ENCODE measurements at regions not wholly inside any gene's neighbourhood (a gene's known extent, or its start where the extent isn't known, plus 50 kb on each side); places are given as distances from the start of the nearest gene placed in this dataset.

GRCh38 chr9:119955276-119955675 is 586.0 kb upstream of the BRINP1 start:
- Histone ChIP-seq H3K4me1 (ENCODE audit: control insufficient read depth, insufficient read depth, low read depth, low read length) (no peaks in the 10 kb centered on the region), H3K23ac (ENCODE audit: low read length in 2 of 2) (no peak overlapping the region), H2AFZ (ENCODE audit: low read depth, low read length) (no peak overlapping the region), H3K36me3 (ENCODE audit: control insufficient read depth in 1 of 2, insufficient read depth in 2 of 2, low read depth in 1 of 2, low read length in 2 of 2) (no peaks in the 10 kb centered on the region), H3K27me3 (ENCODE audit: control insufficient read depth in 1 of 2, insufficient read depth in 1 of 2, low read length in 2 of 2) (peaks cover 3 to 4% of the 10 kb centered on the region in 2 experiments), H4K8ac (ENCODE audit: low read length) (no peak overlapping the region), H2AK5ac (ENCODE audit: low read length, severe bottlenecking) (no peak overlapping the region), H2BK120ac (ENCODE audit: low read depth, low read length) (no peak overlapping the region), H2BK12ac (ENCODE audit: low read length in 2 of 2) (no peak overlapping the region), H3K18ac (ENCODE audit: low read depth in 1 of 2, low read length in 2 of 2) (no peak overlapping the region), H3K4me2 (ENCODE audit: low read length, poor library complexity, severe bottlenecking) (no peak overlapping the region), H3K27ac (ENCODE audit: low read length, poor library complexity, severe bottlenecking) (no peak overlapping the region), H3K14ac (ENCODE audit: low read length in 2 of 2) (no peak overlapping the region), H2BK5ac (ENCODE audit: low read depth, low read length, poor library complexity, severe bottlenecking) (no peak overlapping the region), H3K4ac (ENCODE audit: low read depth in 1 of 2, low read length in 2 of 2) (no peak overlapping the region), H3K9me3 (ENCODE audit: control insufficient read depth, low read length) (no peaks in the 10 kb centered on the region), H4K91ac (ENCODE audit: low read length) (no peak overlapping the region), H2BK15ac (ENCODE audit: low read depth, poor library complexity, severe bottlenecking) (no peak overlapping the region), H3K9ac (ENCODE audit: low read length) (peak overlapping the region; percentile 30), H3K79me1 (replicated peaks; ENCODE audit: low read length, poor library complexity, severe bottlenecking) (no peaks in the 10 kb centered on the region), H3K4me3 (ENCODE audit: insufficient read depth in 1 of 2, low read depth in 1 of 2, low read length in 2 of 2) (peak overlapping the region in 1 of 2 experiments; percentile 50)
- no peak for DNase-seq
- no CpG with 5 or more reads among the region's 3 CpGs for WGBS

- Histone ChIP-seq H3K79me1 (replicated peaks; ENCODE audit: low read length, poor library complexity, severe bottlenecking) (no peaks in the 10 kb centered on the region), H2BK15ac (ENCODE audit: low read depth, poor library complexity, severe bottlenecking) (no peak overlapping the region), H3K36me3 (ENCODE audit: control insufficient read depth in 1 of 2, insufficient read depth in 2 of 2, low read depth in 1 of 2, low read length in 2 of 2) (no peaks in the 10 kb centered on the region), H3K27me3 (ENCODE audit: control insufficient read depth in 1 of 2, insufficient read depth in 1 of 2, low read length in 2 of 2) (peaks cover 3 to 4% of the 10 kb centered on the region in 2 experiments), H3K4me3 (ENCODE audit: insufficient read depth in 1 of 2, low read depth in 1 of 2, low read length in 2 of 2) (peak overlapping the region in 1 of 2 experiments; percentile 19), H3K4me2 (ENCODE audit: low read length, poor library complexity, severe bottlenecking) (no peak overlapping the region), H3K23ac (ENCODE audit: low read length in 2 of 2) (no peak overlapping the region), H2BK120ac (ENCODE audit: low read depth, low read length) (no peak overlapping the region), H3K27ac (ENCODE audit: low read length, poor library complexity, severe bottlenecking) (no peak overlapping the region), H2AFZ (ENCODE audit: low read depth, low read length) (no peak overlapping the region), H2BK12ac (ENCODE audit: low read length in 2 of 2) (no peak overlapping the region), H2BK5ac (ENCODE audit: low read depth, low read length, poor library complexity, severe bottlenecking) (no peak overlapping the region), H3K9me3 (ENCODE audit: control insufficient read depth, low read length) (no peaks in the 10 kb centered on the region), H3K4me1 (ENCODE audit: control insufficient read depth, insufficient read depth, low read depth, low read length) (no peaks in the 10 kb centered on the region), H3K4ac (ENCODE audit: low read depth in 1 of 2, low read length in 2 of 2) (no peak overlapping the region), H3K9ac (ENCODE audit: low read length) (peak overlapping the region; percentile 39), H2AK5ac (ENCODE audit: low read length, severe bottlenecking) (no peak overlapping the region), H3K14ac (ENCODE audit: low read length in 2 of 2) (no peak overlapping the region), H4K91ac (ENCODE audit: low read length) (no peak overlapping the region), H3K18ac (ENCODE audit: low read depth in 1 of 2, low read length in 2 of 2) (no peak overlapping the region), H4K8ac (ENCODE audit: low read length) (no peak overlapping the region)
- WGBS: 80% methylated on average over 2 of the region's 3 CpGs
- DNase-seq: no peak
These were observed 582.4 kb upstream of the BRINP1 start for GRCh38 chr9:119951591-119951990.

DNA sequence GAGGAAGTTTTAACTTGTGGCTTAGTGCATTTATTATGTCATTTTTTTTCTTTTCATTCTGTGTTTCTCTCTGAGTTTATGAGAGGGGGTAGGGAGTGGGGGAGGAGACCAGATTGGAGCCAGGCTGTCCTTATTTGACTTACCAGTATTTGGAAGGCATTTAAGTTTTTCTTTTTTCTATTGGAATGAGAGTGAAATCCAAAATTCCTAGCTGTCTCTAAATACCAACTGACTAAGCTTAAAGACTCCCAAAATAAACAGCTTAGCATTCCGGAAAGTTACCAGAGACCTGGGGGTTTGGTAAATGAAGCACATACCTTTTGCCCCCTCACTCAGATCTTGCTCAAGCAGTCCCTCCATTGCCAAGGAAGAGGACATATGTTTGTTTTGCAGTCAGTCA is 581.9 kb upstream of the BRINP1 start:
- Histone ChIP-seq H3K4me1 (ENCODE audit: control insufficient read depth, insufficient read depth, low read depth, low read length) (no peaks in the 10 kb centered on the region), H3K79me1 (replicated peaks; ENCODE audit: low read length, poor library complexity, severe bottlenecking) (no peaks in the 10 kb centered on the region), H3K27ac (ENCODE audit: low read length, poor library complexity, severe bottlenecking) (no peak overlapping the region), H3K14ac (ENCODE audit: low read length in 2 of 2) (no peak overlapping the region), H2BK15ac (ENCODE audit: low read depth, poor library complexity, severe bottlenecking) (no peak overlapping the region), H4K8ac (ENCODE audit: low read length) (no peak overlapping the region), H3K9me3 (ENCODE audit: control insufficient read depth, low read length) (no peaks in the 10 kb centered on the region), H3K4me3 (ENCODE audit: insufficient read depth in 1 of 2, low read depth in 1 of 2, low read length in 2 of 2) (peak overlapping the region in 1 of 2 experiments; percentile 19), H2AFZ (ENCODE audit: low read depth, low read length) (no peak overlapping the region), H3K23ac (ENCODE audit: low read length in 2 of 2) (no peak overlapping the region), H3K4me2 (ENCODE audit: low read length, poor library complexity, severe bottlenecking) (no peak overlapping the region), H3K18ac (ENCODE audit: low read depth in 1 of 2, low read length in 2 of 2) (no peak overlapping the region), H2BK120ac (ENCODE audit: low read depth, low read length) (no peak overlapping the region), H3K36me3 (ENCODE audit: control insufficient read depth in 1 of 2, insufficient read depth in 2 of 2, low read depth in 1 of 2, low read length in 2 of 2) (no peaks in the 10 kb centered on the region), H4K91ac (ENCODE audit: low read length) (no peak overlapping the region), H3K27me3 (ENCODE audit: control insufficient read depth in 1 of 2, insufficient read depth in 1 of 2, low read length in 2 of 2) (peaks cover 3 to 4% of the 10 kb centered on the region in 2 experiments), H2BK12ac (ENCODE audit: low read length in 2 of 2) (no peak overlapping the region), H3K9ac (ENCODE audit: low read length) (peak overlapping the region; percentile 39), H2BK5ac (ENCODE audit: low read depth, low read length, poor library complexity, severe bottlenecking) (no peak overlapping the region), H3K4ac (ENCODE audit: low read depth in 1 of 2, low read length in 2 of 2) (no peak overlapping the region), H2AK5ac (ENCODE audit: low read length, severe bottlenecking) (no peak overlapping the region)
- WGBS: 67% methylated on average over 1 of the region's 1 CpG
- no peak for DNase-seq

- no peak overlapping the region for H2BK15ac ChIP-seq (ENCODE audit: low read depth, poor library complexity, severe bottlenecking)
- no peak overlapping the region for H4K91ac ChIP-seq (ENCODE audit: low read length)
- no peak overlapping the region for H3K4me3 ChIP-seq (ENCODE audit: insufficient read depth in 1 of 2, low read depth in 1 of 2, low read length in 2 of 2)
- no peak overlapping the region for H4K8ac ChIP-seq (ENCODE audit: low read length)
- H3K79me1 ChIP-seq (replicated peaks; ENCODE audit: low read length, poor library complexity, severe bottlenecking): no peaks in the 10 kb centered on the region
- H3K27me3 ChIP-seq (ENCODE audit: control insufficient read depth in 1 of 2, insufficient read depth in 1 of 2, low read length in 2 of 2): no peaks in the 10 kb centered on the region
- no peaks in the 10 kb centered on the region for H3K36me3 ChIP-seq (ENCODE audit: control insufficient read depth in 1 of 2, insufficient read depth in 2 of 2, low read depth in 1 of 2, low read length in 2 of 2)
- WGBS: 86% methylated on average over 5 of the region's 7 CpGs
- no peaks in the 10 kb centered on the region for H3K4me1 ChIP-seq (ENCODE audit: control insufficient read depth, insufficient read depth, low read depth, low read length)
- no peak overlapping the region for H3K18ac ChIP-seq (ENCODE audit: low read depth in 1 of 2, low read length in 2 of 2)
- H2AFZ ChIP-seq (ENCODE audit: low read depth, low read length): no peak overlapping the region
- H3K14ac ChIP-seq (ENCODE audit: low read length in 2 of 2): no peak overlapping the region
- no peak overlapping the region for H2BK5ac ChIP-seq (ENCODE audit: low read depth, low read length, poor library complexity, severe bottlenecking)
- H3K23ac ChIP-seq (ENCODE audit: low read length in 2 of 2): no peak overlapping the region
- no peak overlapping the region for H3K27ac ChIP-seq (ENCODE audit: low read length, poor library complexity, severe bottlenecking)
- no peak overlapping the region for H2AK5ac ChIP-seq (ENCODE audit: low read length, severe bottlenecking)
- no peak overlapping the region for H2BK120ac ChIP-seq (ENCODE audit: low read depth, low read length)
- no peak overlapping the region for H3K4me2 ChIP-seq (ENCODE audit: low read length, poor library complexity, severe bottlenecking)
- no peak overlapping the region for H2BK12ac ChIP-seq (ENCODE audit: low read length in 2 of 2)
- no peak overlapping the region for H3K9ac ChIP-seq (ENCODE audit: low read length)
- DNase-seq: no peak
- H3K9me3 ChIP-seq (ENCODE audit: control insufficient read depth, low read length): no peaks in the 10 kb centered on the region
- H3K4ac ChIP-seq (ENCODE audit: low read depth in 1 of 2, low read length in 2 of 2): no peak overlapping the region
These were observed 576.5 kb upstream of the BRINP1 start for GRCh38 chr9:119945686-119946085.

Data from mesenchymal stem cell (in vitro differentiated cells and primary cell).